ENCODE measurements at regions not wholly inside any gene's neighbourhood (a gene's known extent, or its start where the extent isn't known, plus 50 kb on each side); places are given as distances from the start of the nearest gene placed in this dataset.
"Not testable (repeated sequence)": the region's sequence is repeated elsewhere in the genome, so short reads cannot be mapped to it uniquely, and the experiment has no call there.

GRCh38 chr5:12175914-12176585 is 271.8 kb upstream of the CTNND2 start:
- DNase-seq, result no peak

- no peak for DNase-seq
Measured at GRCh38 chr5:12174734-12175133, 270.5 kb upstream of the CTNND2 start.

GRCh38 chr5:12169536-12169935 is 265.3 kb upstream of the CTNND2 start:
- no peak for DNase-seq

DNA sequence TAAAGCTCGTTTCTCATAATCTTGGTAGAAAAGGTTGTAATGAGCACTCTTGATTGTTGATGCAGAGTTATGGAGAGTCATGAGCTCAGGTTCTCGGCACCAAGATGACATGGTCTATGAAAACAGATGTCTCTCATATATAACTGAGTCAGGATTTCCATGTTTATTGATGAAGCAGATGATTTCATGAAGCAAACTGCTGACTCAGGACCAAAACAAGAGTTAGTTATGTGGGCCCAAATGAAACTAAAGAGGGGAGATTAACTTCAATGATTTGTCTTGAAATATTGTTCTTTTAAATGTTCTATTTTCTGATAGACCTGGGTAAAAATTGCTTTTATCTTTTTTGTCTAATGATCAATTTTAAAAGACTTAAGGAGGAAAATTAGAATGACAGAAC is 258.6 kb upstream of the CTNND2 start:
- no peak for DNase-seq

DNA sequence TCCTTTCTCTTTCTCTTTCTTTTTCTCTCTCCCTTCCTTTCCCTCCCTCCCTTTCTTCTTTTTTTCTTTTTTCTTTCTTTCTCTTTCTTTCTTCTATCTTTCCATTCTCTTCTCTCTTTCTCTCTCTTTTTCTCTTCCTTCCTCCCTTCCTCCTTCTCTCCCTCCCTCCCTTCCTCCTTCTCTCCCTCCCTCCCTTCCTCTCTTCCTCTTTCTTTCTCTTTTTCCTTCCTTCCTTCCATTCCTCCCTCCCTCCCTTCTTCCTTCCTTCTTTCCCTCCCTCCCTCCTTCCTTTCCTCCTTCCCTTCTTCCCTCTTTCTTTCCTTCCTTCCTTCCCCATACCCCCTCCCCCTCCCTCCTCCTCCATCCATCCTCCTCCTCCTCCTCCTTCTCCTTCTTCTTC is 243.3 kb upstream of the CTNND2 start:
- DNase-seq, result no peak

DNA sequence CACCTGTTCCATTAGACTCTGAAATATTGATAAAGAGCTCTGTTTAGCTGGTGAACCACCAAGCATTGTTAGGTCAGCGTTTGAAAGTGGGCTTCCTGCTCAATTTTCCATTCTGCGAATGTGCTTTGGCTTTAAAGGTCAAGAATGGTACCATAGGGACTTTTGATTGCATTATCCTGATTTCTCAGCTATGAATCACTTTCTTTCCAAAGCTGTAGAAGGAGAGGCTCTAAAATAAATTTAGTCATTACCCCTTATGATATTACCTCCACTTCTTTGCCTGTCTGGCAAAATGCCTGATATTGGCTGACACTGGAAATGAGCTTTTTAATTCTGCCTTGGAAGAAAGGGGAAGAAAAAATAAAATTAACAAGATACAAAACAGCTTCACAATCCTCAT is 237.2 kb upstream of the CTNND2 start:
- no peak for DNase-seq

DNA sequence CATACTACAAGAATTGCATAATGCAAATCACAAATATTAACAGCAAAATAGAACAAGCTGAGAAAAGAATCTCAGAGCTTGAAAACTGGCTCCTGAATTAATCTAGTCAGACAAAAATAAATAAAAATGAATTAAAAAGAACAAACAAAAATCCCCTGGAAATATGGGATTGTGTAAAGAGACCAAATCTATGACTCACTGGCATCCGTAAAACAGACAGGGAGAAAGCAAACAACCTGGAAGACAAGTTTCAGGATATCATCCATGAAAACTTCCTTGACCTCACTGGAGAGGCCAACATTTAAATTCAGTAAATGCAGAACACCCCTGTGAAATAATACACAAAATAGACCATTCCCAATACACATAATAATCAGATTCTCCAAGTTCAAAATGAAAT is 229.3 kb upstream of the CTNND2 start:
- DNase-seq, result no peak

- not testable (repeated sequence) for DNase-seq
Measured at GRCh38 chr5:12131020-12131419, 226.8 kb upstream of the CTNND2 start.

DNA sequence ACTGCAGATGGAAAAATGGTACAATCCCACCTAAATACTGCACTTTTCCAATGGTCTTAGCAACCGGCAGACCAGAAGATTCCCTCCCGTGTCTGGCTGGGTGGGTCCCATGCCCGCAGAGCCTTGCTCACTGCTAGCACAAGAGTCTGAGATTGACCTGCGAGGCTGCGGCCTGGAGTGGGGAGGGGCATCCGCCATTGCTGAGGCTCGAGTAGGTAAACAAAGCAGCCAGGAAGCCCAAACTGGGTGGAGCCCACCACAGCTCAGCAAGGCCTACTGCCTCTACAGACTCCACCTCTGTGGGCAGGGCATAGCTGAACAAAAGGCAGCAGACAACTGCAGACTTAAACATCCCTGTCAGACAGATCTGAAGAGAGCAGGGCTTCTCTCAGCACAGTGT is 221.6 kb upstream of the CTNND2 start:
- no peak for DNase-seq

GRCh38 chr5:12119657-12120056 is 215.4 kb upstream of the CTNND2 start:
- DNase-seq, result no peak

DNA sequence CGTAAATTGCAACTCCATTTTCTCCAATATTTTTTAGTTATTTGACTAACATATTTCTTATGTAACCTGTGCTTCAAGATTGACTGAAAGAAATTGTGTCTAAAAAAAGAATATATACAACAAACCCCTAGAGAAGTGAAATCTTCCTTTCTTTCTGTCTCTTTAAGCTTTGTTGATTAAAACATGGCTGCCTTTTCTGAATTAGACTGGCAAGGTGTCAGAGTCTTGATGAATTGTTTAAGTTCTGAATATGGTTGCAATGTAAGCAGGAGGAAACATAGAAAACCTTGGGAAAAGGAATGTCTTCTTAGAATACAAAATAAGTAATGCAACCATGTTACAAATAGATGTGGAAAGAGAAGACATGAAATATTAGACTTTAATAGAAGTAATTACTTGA is 209.8 kb upstream of the CTNND2 start:
- no peak for DNase-seq

GRCh38 chr5:12113062-12113461 is 208.8 kb upstream of the CTNND2 start:
- DNase-seq, result no peak

GRCh38 chr5:12111261-12111660 is 207.0 kb upstream of the CTNND2 start:
- DNase-seq, result no peak

DNA sequence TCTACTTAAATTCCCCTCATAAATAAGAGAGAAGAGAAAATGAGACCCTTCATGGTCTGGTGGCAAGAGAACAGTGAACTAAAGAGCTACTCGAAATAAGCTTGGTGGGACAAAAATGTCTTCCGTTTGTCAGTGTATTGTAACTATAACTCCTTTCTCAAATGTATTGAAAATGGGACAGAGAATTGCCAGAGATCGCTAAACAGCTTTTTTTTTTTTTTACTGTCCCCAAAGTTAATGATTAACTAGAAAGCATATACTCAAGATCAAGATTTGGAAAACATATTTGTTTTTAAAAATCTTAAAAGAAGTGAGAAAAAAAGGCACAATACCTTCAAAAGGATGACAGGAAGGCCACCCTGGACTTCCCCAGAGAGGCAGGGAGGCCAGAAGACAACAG is 206.4 kb upstream of the CTNND2 start:
- DNase-seq, result no peak

- no peak for DNase-seq
Measured at GRCh38 chr5:12109075-12109688, 204.9 kb upstream of the CTNND2 start.

DNA sequence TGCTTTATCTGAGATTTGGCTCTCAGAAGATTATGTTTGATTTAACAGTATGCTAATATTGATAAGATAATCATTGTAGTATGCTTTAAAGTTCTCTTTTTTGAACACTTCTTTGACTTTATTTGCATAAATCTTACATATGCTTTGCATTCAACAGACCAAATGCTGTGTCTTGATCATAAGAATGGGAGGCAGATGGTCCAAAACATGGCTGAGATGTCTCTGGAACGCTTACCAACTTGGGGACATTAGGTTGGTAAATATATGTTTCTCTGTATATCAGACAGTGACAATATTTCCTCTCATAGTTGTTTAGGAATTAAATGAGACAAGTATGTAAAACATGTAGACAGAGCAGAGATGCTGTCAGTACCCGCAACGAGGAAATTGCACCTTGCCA is 197.9 kb upstream of the CTNND2 start:
- DNase-seq, result no peak

DNA sequence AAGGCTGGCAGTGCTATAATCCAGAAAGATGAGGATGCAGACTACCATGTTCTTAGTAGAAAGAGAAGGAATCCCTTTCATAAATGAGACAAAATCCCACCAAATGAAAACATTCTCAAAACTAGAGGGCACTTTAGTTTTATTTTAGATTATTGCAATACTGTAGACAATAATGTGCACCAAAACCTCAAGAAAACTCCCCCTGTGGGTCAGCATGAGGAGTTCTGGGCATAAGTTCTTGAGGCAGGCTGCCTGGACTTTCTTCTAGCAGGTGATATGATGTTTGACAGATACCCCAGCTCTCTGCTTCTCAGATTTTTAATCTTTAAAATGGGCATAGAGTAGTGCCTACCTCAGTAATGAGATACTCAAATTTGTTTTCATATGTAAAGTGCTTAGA is 196.3 kb upstream of the CTNND2 start:
- no peak for DNase-seq

DNA sequence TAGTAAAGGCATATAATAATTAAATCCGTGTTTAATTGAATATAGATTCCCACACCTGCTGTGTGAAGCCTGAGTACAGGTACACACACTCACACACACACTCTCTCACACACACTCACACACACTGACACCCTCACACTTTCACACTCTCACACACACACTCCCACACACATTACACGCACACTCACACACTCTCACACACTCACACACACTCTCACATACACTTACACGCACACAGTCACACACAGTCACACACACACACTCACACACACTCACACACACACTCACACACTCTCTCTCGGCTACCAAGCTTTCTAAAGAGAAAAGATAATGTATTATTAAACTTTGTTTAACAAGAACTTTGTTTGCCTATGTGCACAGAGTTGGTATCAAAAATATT is 195.1 kb upstream of the CTNND2 start:
- no peak for DNase-seq

- peak in 4 of 58 donors; percentile 2 to 41 (median 14) for DNase-seq
Measured at GRCh38 chr5:12095808-12096281, 191.6 kb upstream of the CTNND2 start.

DNA sequence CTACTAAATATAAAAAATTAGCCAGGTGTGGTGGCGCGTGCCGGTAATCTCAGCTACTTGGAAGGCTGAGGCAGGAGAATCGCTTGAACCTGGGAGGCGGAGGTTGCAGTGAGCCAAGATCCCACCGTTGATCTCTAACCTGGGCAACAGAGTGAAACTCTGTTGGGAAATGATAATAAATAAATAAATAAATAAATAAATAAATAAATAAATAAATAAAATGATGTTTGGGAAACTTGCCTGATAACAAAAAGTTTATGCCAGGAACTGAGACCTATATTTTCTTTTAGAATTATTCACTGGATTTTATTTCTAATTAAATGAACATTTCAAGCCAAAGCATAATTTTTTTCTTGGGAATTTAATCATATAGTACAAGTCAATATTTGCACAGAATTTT is 189.3 kb upstream of the CTNND2 start:
- DNase-seq, result no peak

DNA sequence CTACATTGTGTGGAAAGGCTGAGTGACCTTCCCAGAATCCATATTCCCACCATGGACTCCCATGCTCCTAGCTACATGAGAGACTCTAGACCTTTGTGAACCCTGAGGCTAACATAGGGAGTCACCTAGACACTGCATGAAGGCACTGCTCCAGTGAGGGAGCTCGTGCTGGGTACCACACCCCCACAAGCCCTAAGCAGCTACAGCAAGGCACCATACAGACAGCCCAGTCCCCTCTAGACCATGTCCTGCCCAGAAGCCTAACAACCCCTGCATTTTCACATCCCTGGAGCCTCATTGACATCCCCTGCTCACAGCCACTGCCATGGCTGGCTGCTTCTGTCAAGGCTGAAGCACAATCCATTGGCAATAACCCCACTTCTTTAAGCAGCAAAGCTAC is 176.5 kb upstream of the CTNND2 start:
- no peak for DNase-seq

- DNase-seq, result not testable (repeated sequence)
Measured at GRCh38 chr5:12078286-12078685, 174.0 kb upstream of the CTNND2 start.

GRCh38 chr5:12073426-12073825 is 169.2 kb upstream of the CTNND2 start:
- DNase-seq, result no peak

Measured in anterior cingulate cortex (tissue), 58 donors.